ENCODE measurements at regions not wholly inside any gene's neighbourhood (a gene's known extent, or its start where the extent isn't known, plus 50 kb on each side); places are given as distances from the start of the nearest gene placed in this dataset.

DNA sequence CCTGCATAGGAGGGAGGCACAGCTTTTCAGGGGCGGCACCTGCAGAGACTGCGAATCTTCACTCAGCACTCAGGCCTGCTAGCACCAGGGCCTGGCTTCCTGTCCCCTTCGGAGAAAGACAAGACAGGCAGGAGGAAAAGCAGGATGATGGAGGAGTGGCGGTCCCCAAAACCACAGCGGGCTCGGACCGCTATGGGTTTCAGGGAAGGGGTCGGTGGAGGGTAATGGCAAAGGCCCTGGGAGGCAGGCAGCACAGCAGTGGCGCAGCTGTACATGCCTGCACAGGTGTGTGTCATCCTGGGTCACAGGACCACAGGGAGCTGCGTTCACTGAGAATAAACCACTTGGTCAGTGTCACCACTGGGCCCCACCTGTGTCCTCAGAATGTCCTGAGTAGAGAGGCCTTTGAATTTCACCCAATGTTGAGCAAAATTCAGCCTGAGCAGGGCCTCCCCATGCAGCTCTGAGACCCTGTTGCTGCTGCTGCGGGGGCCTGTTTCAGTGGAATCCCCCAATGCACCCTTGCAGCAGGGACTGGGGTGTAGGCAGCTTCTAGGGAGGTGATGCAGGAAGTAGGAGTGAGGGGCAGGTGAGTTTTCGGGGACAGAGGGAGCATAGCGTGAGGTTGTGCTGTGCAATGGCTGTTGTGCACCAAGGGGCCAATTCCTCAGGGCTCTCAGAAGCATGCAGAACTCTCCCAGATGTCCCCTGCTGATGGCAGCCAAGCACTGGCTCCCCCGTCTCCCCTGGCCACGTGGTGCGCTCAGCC lies 90.6 kb upstream of the PPP2R2D start:
- TF ChIP-seq, protein P1, sequence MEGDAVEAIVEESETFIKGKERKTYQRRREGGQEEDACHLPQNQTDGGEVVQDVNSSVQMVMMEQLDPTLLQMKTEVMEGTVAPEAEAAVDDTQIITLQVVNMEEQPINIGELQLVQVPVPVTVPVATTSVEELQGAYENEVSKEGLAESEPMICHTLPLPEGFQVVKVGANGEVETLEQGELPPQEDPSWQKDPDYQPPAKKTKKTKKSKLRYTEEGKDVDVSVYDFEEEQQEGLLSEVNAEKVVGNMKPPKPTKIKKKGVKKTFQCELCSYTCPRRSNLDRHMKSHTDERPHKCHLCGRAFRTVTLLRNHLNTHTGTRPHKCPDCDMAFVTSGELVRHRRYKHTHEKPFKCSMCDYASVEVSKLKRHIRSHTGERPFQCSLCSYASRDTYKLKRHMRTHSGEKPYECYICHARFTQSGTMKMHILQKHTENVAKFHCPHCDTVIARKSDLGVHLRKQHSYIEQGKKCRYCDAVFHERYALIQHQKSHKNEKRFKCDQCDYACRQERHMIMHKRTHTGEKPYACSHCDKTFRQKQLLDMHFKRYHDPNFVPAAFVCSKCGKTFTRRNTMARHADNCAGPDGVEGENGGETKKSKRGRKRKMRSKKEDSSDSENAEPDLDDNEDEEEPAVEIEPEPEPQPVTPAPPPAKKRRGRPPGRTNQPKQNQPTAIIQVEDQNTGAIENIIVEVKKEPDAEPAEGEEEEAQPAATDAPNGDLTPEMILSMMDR (IDR thresholded peaks at IDR 0.05), result no peak
- TF ChIP-seq POLR2A (IDR thresholded peaks at IDR 0.05), result no peak

All from thyroid gland (tissue), 4 donors.